Thyroid gland (tissue), 4 donors: ENCODE measurements at regions not wholly inside any gene's neighbourhood (a gene's known extent, or its start where the extent isn't known, plus 50 kb on each side); places are given as distances from the start of the nearest gene placed in this dataset.

Experiments
- CTCF ChIP-seq, 6 experiments: fragments of 200-600 bp in 3 of 6; fragments of 450-650 bp in 3 of 6; sonication (generic) in 3 of 6; IDR thresholded peaks; one replicate each; pipeline ENCODE4 v1.5.1; 2016 to 2019; ENCODE audit warnings: antibody characterized with exemption in 6 of 6, mild to moderate bottlenecking in 2 of 6, inconsistent platforms in 1 of 6, moderate library complexity in 1 of 6
- POLR2A ChIP-seq, 2 donors: fragments of 450-650 bp; IDR thresholded peaks; one replicate each; pipeline ENCODE4 v1.6.1; 2017; ENCODE audit warnings: antibody characterized with exemption in 2 of 2, mild to moderate bottlenecking in 2 of 2, moderate library complexity in 1 of 2

- TF ChIP-seq POLR2A (IDR thresholded peaks at IDR 0.05) (no peak), CTCF (IDR thresholded peaks at IDR 0.05) (no peak)
Measured at GRCh38 chr5:74017786-74018211, 391.8 kb downstream of the ARHGEF28 start.
